Left lobe of liver (tissue), 2 donors: ENCODE measurements at regions not wholly inside any gene's neighbourhood (a gene's known extent, or its start where the extent isn't known, plus 50 kb on each side); places are given as distances from the start of the nearest gene placed in this dataset.
A peak's percentile ranks its signal among the peaks of the same experiment; 100 is the strongest.
"Not testable (repeated sequence)": the region's sequence is repeated elsewhere in the genome, so short reads cannot be mapped to it uniquely, and the experiment has no call there.

Experiments used
- ATAC-seq: fragments of 200-7000 bp; cut with Tn5 transposase; one replicate; pipeline ENCODE4 v1.9.1; 2020; ENCODE audit warnings: mild to moderate bottlenecking, moderate library complexity
- DNase-seq: peaks from one replicate; pipeline ENCODE4 v3.0.0-alpha.2; 2020; ENCODE audit warnings: low spot score
- donor health status: DM: no; HTN: no; CAD: no; lungs with moderate emphysema.
- donor health status: DM: no; HTN: yes; CAD: no.

DNA sequence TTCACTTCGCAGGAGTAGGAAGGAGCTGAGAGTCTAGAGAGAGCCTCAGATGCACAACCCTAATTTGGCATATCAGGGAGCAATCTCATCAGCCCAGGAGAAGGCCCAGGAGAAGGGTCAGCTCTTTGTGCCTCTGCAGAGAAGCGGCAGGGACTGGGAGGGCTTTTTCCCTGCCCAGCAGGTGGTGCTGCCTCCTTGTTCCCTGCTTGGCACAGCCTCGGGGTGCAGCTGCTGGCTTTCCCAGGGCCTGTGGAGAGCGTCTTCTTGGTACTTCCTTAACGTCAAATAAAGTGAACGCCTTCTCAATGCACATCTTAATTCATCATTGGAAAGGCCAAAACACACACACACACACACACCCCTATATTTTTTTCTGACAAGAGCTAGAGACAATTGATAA, 519.3 kb downstream of the GOLGA6L6 start:
- DNase-seq, ATAC-seq: not testable (repeated sequence)

DNA sequence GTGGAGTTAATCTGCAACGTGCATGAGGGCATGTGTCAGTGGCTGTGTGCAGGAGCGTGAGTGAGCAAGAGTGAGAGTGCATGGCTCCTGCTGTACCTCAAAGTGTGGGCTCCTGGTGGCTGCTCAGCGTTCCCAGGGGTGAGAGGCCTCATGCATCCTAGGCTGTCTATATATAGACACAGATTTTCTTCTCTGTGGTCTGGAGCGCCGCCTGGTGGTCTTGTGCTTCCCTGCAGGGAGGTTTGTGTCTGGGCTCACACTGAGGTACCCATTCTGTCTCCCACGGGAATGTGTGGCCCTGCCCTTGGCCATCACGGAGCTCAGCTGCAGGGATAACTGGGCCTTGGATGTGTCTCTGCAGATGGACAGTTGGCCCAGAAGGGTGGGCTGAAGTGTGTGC, 520.2 kb downstream of the GOLGA6L6 start:
- peak; percentile 76 for ATAC-seq
- DNase-seq = not testable (repeated sequence)

DNA sequence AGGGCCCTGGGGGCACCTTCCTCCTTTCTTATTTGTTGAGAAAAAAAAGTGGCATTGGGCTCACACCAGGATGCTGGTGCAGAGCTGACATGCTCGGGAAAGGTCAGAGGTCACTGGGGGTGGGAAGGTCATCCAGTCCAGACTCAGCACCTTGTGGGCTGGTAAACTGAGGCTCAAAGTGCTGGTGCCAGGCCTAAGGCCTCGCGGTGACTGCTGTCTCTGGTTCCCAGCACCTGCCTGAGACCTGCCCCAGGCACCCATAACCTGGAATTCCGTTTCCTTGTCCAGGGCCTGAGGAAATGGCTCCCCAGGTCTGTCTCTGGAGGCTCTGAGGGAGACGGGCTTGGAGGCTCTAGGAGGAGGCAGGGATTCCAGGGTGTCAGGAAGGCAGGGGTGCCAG, 521.0 kb downstream of the GOLGA6L6 start:
- ATAC-seq, DNase-seq: not testable (repeated sequence)

DNA sequence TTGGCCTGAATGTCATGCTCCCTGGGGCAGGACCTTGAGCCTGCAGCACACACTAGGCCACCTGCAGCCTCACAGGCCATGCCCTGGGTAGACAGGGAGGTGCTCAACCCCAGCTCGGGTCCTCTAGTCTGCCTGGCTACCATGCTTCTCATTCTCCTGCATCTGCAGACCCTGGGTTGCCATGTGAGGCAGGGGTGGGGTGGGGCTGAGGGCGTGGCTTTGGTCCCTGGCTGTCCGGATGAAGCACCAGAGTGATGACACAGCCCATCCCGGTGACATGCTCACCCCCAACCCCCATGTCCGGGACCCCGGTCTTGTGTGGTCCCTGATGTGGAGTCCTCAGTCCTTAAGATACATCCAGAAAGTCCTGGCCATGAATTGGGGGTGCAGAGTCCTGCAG, 521.8 kb downstream of the GOLGA6L6 start:
- ATAC-seq, DNase-seq: not testable (repeated sequence)

DNA sequence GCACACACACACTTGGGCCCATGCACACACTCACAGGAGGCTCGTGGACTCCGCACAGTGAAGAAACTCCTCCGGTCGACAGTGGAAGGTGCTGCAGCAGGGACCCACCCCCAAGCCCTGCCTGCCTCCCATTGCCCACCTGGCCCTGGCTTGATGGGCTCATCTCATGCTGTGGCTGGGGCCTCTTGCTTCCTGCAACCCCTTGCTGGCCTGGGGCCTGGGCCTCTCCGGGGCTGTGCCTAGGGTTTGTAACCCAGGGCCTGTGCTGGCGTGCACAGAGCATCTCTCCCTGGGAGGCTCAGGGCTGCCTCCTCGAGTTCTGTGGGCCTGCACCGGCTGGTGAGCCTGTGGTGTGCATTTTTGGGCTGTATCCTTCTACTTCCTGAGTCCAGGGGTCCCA, 524.0 kb downstream of the GOLGA6L6 start:
- not testable (repeated sequence) for DNase-seq, ATAC-seq

DNA sequence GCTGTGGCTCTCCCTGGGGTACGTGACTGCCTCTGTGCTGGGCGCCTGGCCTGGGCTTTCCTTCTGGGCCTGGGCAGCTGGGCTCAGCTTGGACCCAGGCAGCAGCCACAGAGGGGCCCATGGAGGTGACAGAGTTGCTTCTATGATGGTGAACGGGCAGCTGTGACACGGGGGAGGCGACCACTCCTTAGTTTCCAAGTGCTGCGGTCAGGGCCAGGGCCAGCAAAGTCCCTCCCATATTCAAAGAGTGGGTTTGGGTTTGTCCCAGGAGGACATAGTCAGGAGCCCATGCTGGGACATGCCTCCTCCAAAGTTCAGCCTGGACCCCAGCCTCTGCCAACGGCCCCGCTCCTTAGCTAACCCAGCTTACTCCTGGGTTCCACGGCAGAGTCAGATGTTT, 524.7 kb downstream of the GOLGA6L6 start:
- not testable (repeated sequence) for DNase-seq

DNA sequence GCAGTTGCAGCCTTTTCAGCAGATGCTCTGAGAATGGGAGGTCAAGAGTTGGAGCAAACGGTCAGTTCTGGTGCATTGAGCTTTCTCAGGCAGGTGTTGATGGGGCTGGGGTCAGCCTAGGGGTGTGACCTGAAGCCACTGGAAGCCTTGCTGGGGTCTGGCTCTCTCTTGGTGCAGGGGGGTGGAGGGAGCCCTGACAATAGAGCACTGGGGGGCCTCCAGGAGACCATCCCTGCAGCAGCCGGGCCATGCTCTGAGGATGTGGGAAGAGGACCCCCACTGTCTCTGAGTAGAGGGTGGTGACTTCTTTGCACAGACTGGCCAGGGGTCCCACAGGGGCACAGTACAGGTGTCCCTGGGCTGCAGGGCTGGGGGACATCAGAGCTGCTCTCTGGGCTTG, 528.8 kb downstream of the GOLGA6L6 start:
- not testable (repeated sequence) for ATAC-seq

More for the DNA sequence above, 524.7 kb downstream of the GOLGA6L6 start:
- ATAC-seq = not testable (repeated sequence)

DNA sequence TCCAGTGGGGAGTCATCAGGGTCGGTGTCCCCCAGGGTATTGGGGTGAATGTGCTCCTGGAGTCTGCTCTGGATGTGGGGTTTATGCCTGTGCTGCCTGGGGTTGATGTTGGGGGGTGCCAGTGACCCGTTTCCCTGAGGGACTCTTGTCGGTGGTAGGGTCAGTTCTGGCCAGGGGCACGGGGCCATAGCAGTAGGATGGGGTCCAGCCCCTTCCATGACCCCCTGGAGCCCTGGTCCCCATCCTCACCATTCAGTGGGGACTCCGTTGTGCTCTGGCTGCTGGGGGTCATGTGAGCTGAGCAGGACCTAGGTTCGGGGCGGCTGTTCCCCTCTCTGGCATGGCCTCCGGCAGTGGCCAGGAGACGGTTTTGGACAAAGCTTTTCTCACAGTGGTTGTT, 530.8 kb downstream of the GOLGA6L6 start:
- ATAC-seq, DNase-seq: not testable (repeated sequence)

More for the DNA sequence above, 528.8 kb downstream of the GOLGA6L6 start:
- not testable (repeated sequence) for DNase-seq

DNA sequence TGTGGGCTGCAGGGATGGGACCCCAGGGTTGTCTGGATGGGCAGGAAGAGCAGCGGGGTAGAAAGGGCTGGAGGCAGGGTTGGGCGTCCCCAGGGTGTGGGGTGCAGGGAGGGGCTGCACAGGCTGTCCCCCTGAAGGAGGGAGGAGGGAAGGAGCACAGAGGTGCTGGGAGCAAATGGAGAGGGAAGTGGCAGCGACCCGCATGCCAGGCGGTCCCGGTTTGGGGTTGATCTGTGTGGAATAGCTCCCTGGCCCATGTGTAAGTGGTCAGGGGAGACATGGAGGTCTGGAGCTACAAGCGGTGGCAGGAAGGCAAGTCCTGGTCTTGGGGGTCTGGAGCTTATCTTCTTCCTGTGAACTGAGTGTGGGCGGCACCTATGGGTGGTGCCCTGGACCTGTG, 532.0 kb downstream of the GOLGA6L6 start:
- DNase-seq, ATAC-seq: not testable (repeated sequence)

DNA sequence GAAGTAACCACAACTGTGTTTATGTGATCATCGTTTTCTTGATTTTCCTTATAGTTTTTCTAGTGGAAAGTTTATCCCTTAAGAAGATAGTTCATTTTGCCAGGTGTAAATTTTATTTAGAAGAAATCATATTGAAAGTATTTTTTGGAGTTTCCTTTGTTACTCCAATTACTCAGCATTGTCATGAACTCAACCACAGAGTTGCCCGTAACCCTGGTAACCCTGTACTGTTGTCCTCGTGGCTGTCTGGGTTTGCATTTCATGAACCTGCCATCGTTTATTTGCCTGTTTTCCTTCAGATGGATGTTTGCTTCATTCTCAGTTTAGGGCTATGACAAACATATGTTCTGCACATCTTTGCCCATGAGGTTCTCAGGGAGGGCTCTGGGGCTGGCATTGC, 534.3 kb downstream of the GOLGA6L6 start:
- not testable (repeated sequence) for ATAC-seq, DNase-seq

DNA sequence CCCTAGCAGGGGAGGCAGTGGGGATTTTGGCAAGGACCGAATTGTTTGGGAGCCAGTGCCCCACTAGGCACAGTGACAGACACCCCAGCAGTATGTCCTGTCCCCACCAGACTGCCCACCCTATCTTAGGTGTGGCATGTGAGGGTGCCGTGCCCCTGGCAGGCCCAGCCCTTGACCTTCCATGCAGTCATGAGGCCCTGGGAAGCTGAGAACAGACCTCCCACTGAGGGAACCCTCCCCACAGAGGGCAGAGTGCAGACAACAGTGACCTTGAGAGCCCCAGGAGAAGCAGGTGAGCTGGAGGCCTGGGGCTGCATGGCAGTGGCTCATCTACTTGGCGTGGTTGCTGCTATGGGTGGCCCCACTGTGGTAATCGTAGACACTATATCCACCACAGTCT, 538.1 kb downstream of the GOLGA6L6 start:
- DNase-seq, ATAC-seq: not testable (repeated sequence)

DNA sequence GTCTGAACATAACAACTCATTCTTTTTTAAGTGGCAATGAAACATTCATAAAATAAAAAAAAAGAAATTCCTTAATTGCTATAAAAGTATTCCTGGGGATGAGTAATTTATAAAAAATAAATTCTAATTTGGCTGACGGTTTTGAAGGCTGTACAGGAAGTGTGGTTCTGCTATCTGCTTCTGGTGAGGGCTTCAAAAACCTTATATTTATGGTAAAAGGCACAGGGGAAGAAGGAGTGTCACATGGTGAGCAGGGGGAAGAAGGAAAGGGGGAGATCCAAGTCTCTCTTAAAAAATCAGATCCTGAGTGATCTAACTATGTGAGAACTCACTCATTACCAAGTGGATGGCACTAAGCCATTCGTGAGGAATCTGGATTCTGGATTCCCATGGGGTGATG, 539.0 kb downstream of the GOLGA6L6 start:
- ATAC-seq, DNase-seq: not testable (repeated sequence)

DNA sequence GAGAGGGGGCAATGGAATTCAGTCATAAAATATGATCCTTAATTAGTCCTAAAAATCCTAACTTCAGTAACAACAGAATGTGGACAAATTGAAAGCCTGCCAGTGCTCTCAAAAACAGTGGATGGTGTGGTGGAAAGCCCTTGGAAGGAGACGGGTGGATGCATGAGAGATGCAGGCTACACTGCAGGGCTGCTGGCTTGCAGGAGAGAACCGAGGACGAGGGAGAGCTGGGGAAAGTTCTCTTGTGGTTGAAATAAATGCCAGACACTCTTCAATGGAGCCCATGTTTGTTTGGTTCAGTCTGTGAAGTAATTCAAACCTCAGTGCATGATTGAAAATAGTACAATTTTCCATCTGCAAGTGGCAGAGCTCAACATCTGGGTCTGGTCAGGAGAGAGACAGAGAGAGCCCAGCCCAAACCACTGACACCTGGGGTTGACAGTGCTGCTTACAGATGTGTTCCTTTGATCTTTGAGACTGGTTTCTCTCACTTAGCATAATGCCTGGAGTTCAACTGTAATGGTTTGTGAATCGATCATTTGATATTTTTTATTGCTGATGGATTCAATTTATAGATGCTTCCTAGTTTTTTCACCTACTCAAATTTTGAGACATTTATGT, 544.9 kb downstream of the GOLGA6L6 start:
- DNase-seq, ATAC-seq: not testable (repeated sequence)

DNA sequence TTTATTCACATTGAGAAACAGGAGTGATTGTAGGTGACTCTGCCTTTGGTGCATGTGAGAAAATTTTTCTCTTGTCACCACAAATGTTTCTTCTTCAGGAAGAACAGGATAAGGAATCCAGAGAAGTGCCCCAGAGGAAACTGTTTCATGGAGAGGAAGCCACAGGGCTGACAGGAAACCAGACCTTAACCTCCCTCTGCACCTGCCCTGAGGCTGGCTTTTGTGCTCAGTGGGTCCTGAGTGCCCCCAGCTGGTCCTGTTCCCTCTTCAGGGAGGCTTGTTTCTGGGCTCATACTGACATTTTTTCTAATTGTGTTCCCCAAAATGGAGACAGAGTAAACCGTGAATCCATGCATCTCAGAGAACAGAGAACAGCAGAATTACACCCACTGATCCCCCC, 546.3 kb downstream of the GOLGA6L6 start:
- ATAC-seq, DNase-seq: not testable (repeated sequence)

DNA sequence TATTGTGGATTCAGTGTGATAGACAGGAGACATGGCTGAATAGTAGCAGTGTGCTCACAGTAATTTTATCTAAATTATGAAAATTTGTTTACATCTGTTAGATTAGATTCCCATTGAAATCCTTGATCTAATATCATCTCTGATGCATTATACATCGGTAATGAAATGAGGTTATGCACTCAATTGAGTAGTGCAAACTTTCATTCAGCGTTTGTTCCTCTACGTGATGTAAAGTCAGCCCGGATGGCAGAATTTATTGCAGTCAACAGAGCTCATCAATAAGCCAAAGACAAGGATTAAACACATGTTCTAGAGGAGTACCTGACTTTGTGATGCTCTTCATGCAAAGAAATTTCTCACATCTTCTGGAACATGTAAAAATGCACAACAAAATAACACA, 549.2 kb downstream of the GOLGA6L6 start:
- no peak for DNase-seq
- ATAC-seq = no peak

DNA sequence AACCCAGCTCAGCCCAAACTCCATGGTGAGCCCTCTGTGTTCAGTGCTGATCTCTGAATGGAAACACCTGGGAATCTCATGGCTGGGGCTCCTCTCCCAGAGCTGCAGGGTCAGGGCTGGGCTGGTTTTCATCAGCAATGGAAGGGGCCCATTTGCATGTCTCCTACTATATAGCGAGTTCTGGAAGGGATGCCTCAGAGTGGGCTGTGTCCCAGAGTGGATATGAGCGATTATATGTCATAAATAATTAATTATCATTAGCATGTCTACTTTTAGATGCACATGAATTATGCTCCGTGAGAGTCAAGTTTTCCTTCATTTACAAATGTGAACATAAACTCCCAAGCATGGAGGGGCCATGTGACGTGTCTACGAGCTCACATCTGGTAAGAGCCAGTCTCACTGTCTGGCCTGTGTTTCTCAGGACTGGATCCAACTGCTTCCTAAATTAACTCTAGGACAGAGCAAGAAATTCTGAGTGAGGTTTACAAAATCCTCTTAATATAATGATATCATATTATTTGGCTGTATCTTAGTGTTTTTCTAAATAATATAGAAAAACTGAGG, 553.4 kb downstream of the GOLGA6L6 start:
- DNase-seq = no peak

DNA sequence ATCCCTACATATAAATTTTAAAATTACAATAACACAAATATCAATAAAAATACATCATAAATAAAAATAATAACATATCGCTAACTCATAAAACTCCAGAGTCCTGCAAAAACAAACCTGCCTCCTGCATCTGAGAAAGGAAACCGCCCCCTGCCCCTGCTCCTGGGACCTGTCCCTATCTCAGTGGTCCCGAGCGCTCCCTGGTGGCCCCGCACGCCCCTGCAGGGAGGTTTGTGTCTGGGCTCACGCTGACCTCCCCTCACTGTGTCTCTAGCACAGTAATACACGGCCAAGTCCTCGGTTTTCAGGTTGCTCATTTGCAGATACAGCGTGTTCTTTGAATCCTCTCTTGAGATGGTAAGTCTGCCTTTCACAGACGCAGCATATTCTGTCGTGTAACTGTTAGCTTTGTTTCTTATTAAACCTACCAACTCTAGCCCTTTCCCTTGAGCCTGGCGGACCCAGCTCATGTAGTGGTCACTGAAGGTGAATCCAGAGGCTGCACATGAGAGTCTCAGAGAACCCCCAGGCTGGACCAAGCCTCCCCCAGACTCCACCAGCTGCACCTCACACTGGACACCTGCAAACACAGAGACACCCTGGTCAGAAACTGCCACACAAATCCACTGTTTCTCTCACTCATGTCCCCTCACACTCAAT, 554.1 kb downstream of the GOLGA6L6 start:
- ATAC-seq = no peak
- DNase-seq = no peak

More for the DNA sequence above, 553.4 kb downstream of the GOLGA6L6 start:
- ATAC-seq = no peak

DNA sequence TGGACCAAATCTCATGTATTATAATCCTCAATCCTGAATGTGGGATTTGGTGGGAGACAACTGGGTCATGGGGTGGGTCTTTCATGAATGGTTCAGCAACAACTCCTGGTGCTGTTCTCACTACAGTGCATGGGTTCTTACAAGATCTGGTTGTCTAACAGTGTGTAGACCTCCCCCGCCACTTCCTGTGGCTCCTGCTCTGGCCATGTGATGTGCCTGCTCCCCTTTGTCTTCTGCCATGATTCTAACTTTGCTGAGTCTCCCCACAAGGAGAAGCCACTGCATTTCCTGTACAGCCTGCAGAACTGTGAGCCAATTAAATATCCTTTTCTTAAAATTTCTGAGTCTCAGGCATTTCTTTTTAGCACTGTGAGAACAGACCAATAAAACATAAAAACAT, 557.5 kb downstream of the GOLGA6L6 start:
- no peak for ATAC-seq

DNA sequence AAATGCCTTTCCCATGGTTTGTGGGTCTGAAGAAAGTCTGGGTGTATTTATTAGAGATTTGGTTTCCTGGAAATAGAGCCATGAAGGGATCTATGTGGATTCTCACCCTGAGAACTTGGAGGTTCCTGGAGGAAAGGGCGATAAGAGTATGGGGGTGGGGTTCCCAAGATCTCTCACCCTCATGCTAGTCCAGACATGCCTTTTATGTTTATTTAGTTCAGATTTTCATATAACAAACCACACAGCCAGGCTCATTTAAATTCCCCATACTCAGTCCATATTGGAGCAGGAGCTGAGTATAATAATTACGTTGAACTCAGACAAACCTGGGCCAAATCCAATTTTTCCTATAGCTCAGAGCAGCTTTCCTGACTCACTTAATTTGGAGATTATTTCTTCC, 566.6 kb downstream of the GOLGA6L6 start:
- no peak for ATAC-seq

More for the DNA sequence above, 557.5 kb downstream of the GOLGA6L6 start:
- DNase-seq = no peak

DNA sequence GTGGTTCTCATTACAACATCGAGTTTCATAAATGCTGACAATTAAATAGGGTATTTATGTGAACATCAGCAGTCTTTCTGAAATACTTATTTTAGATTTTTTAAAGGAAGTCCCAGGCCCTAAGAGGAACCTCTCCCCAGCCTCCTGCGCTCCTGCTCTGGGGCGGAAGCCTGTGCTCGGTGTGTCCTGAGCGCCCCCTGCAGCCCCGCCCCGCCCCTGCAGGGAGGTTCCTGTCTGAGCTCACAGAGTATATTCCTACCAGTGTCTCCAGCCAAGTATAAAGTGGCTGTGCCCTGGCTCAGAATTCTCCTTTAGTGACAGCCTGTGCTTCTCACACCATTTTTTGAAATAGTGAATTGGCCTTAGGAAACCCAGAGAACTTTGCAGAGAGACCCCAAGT, 567.9 kb downstream of the GOLGA6L6 start:
- ATAC-seq (no peak), DNase-seq (no peak)

More for the DNA sequence above, 566.6 kb downstream of the GOLGA6L6 start:
- DNase-seq = no peak

DNA sequence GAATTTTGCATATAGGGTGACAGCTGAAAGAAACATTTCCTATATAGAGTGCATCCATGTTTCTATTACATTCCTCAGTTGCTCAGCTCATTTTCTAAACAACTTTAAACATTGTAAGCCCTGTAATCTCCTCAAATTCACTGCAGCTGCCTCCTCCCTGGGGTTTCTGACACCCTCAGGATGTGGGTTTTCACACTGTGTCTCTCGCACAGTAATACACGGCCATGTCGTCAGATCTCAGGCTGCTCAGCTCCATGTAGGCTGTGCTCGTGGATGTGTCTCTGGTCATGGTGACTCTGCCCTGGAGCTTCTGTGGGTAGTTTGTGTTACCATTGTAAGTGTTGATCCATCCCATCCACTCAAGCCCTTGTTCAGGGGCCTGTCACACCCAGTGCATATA, 569.0 kb downstream of the GOLGA6L6 start:
- not testable (repeated sequence) for ATAC-seq, DNase-seq

DNA sequence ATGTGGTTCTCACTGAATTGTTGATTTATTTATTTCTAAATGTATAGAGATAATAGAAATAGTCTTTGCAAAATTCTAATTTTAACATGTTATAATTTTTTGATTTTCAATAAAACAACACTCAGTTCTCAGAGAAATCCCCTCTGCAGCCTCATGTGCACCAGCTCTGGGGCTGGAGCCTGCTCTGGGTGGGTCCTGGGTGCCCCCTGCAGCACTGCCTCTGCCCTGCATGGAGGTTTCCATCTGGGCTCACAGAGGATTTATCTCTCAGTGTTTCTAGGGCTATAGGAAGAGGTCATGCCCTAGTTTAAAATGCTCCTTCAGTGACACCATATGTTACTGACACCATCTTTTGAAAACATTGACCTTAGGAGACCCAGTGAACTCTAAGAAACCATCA, 576.0 kb downstream of the GOLGA6L6 start:
- not testable (repeated sequence) for ATAC-seq, DNase-seq
